GM23338 (cell line): ENCODE measurements at regions not wholly inside any gene's neighbourhood (a gene's known extent, or its start where the extent isn't known, plus 50 kb on each side); places are given as distances from the start of the nearest gene placed in this dataset.

Experiments
- ATAC-seq: fragments of 200-7000 bp; cut with Tn5 transposase; 3 replicates; pipeline ENCODE4 v1.9.1; 2020
- DNase-seq: peaks from one replicate; pipeline ENCODE4 v3.0.0-alpha.2; 2015; ENCODE audit warnings: low spot score
- H2AFZ ChIP-seq: fragments of 200-600 bp; sonication (generic); 2 replicates; pipeline ENCODE4 v1.8.0; 2016; ENCODE audit warnings: antibody characterized with exemption, mild to moderate bottlenecking, moderate library complexity
- H3F3A ChIP-seq: fragments of 200-600 bp; sonication (generic); replicated peaks from 2 replicates; pipeline ENCODE4 v1.8.0; 2017; ENCODE audit warnings: antibody characterized with exemption, mixed run types, low read depth
- H3K27ac ChIP-seq: fragments of 200-600 bp; sonication (generic); 2 replicates; pipeline ENCODE4 v1.6.1; 2016; ENCODE audit warnings: low read depth
- H3K27me3 ChIP-seq: fragments of 200-600 bp; sonication (generic); 2 replicates; pipeline ENCODE4 v1.8.0; 2016; ENCODE audit warnings: mild to moderate bottlenecking, mixed run types, moderate library complexity; ENCODE audit not compliant: insufficient read depth
- H3K36me3 ChIP-seq: fragments of 200-600 bp; sonication (generic); 2 replicates; pipeline ENCODE4 v1.8.0; 2016; ENCODE audit warnings: mild to moderate bottlenecking; ENCODE audit not compliant: insufficient read depth
- H3K4me1 ChIP-seq: fragments of 200-600 bp; sonication (generic); 2 replicates; pipeline ENCODE4 v1.8.0; 2016; ENCODE audit warnings: mild to moderate bottlenecking, moderate library complexity; ENCODE audit not compliant: insufficient read depth
- H3K4me2 ChIP-seq: fragments of 200-600 bp; sonication (generic); 2 replicates; pipeline ENCODE4 v1.7.1; 2017; ENCODE audit warnings: mixed run types
- H3K4me3 ChIP-seq: fragments of 200-600 bp; sonication (generic); 2 replicates; pipeline ENCODE4 v1.6.1; 2016; ENCODE audit warnings: mixed run types
- H3K79me2 ChIP-seq: fragments of 200-600 bp; sonication (generic); replicated peaks from 2 replicates; pipeline ENCODE4 v1.8.0; 2017; ENCODE audit warnings: mild to moderate bottlenecking; ENCODE audit not compliant: insufficient read depth
- H3K9me2 ChIP-seq: fragments of 200-600 bp; sonication (generic); 2 replicates; pipeline ENCODE4 v1.8.0; 2017; ENCODE audit not compliant: insufficient read depth
- H4K20me1 ChIP-seq: fragments of 200-600 bp; sonication (generic); replicated peaks from 2 replicates; pipeline ENCODE4 v1.8.0; 2017; ENCODE audit warnings: mild to moderate bottlenecking; ENCODE audit not compliant: insufficient read depth
- H3K27ac Mint-ChIP-seq: 2 replicates; pipeline ENCODE4 v1.8.0; 2020; ENCODE audit warnings: inconsistent platforms, mild to moderate bottlenecking, moderate library complexity, mixed read lengths
- H3K27me3 Mint-ChIP-seq: 3 replicates; pipeline ENCODE4 v1.8.0; 2022; ENCODE audit warnings: low read depth, mild to moderate bottlenecking, moderate library complexity, mixed read lengths, inconsistent platforms; ENCODE audit not compliant: insufficient read depth, poor library complexity
- H3K36me3 Mint-ChIP-seq: 3 replicates; pipeline ENCODE4 v1.8.0; 2021; ENCODE audit warnings: low read depth, mild to moderate bottlenecking, inconsistent platforms, moderate library complexity, mixed read lengths
- H3K4me1 Mint-ChIP-seq: 3 replicates; pipeline ENCODE4 v1.8.0; 2020; ENCODE audit warnings: mild to moderate bottlenecking, inconsistent platforms, mixed read lengths
- H3K4me3 Mint-ChIP-seq: 3 replicates; pipeline ENCODE4 v1.8.0; 2021; ENCODE audit warnings: moderate library complexity, mild to moderate bottlenecking, inconsistent platforms, mixed read lengths
- H3K9me3 Mint-ChIP-seq: 3 replicates; pipeline ENCODE4 v1.8.0; 2020; ENCODE audit warnings: moderate library complexity, mild to moderate bottlenecking, inconsistent platforms, mixed read lengths
- EZH2 ChIP-seq: fragments of 200-600 bp; sonication (generic); IDR thresholded peaks from one replicate; pipeline ENCODE4 v1.8.0; 2017; ENCODE audit warnings: antibody characterized with exemption, mild to moderate bottlenecking, low read depth; ENCODE audit not compliant: unreplicated experiment
- EZH2phosphoT487 ChIP-seq: fragments of 200-600 bp; sonication (generic); IDR thresholded peaks from one replicate; pipeline ENCODE4 v1.8.1; 2018; ENCODE audit warnings: antibody characterized with exemption; ENCODE audit not compliant: unreplicated experiment
- JUNB ChIP-seq: IDR thresholded peaks from one replicate; pipeline ENCODE4 v1.6.1; 2016; ENCODE audit warnings: antibody characterized with exemption; ENCODE audit not compliant: unreplicated experiment
- NANOG ChIP-seq: IDR thresholded peaks from 2 replicates; pipeline ENCODE4 v1.6.1; 2016; ENCODE audit warnings: antibody characterized with exemption, borderline replicate concordance
- POLR2AphosphoS5 ChIP-seq: IDR thresholded peaks from 2 replicates; pipeline ENCODE4 v1.6.1; 2016; ENCODE audit warnings: antibody characterized with exemption, low read depth
- STAT1 ChIP-seq: IDR thresholded peaks from one replicate; pipeline ENCODE4 v1.6.1; 2016; ENCODE audit warnings: antibody characterized with exemption; ENCODE audit not compliant: unreplicated experiment
- ZNF331 ChIP-seq: fragments of 250-450 bp; sonication (Bioruptor Pico); IDR thresholded peaks from 2 replicates; pipeline ENCODE4 v1.5.0; 2020; ENCODE audit warnings: low read depth, mild to moderate bottlenecking, moderate library complexity
- TF ChIP-seq, protein P1 (sequence below): IDR thresholded peaks from 2 replicates; pipeline ENCODE4 v1.6.1; 2016; ENCODE audit warnings: antibody characterized with exemption
- TF ChIP-seq, protein P2 (sequence below): IDR thresholded peaks from one replicate; pipeline ENCODE4 v1.6.1; 2018; ENCODE audit warnings: antibody characterized with exemption; ENCODE audit not compliant: unreplicated experiment
- TF ChIP-seq, protein P3 (sequence below), 2 experiments: fragments of 200-600 bp in 1 of 2; sonication (generic) in 1 of 2; conservative IDR thresholded peaks; 2 replicates each; pipeline versions ENCODE4 v1.5.1 to v1.6.1; 2016 to 2017; ENCODE audit warnings: antibody characterized with exemption in 2 of 2, low read depth in 2 of 2, mild to moderate bottlenecking in 2 of 2, moderate library complexity in 1 of 2
- TF ChIP-seq, protein P4 (sequence below): fragments of 250-450 bp; sonication (Bioruptor Pico); IDR thresholded peaks from 2 replicates; pipeline ENCODE4 v1.5.0; 2020; ENCODE audit warnings: mild to moderate bottlenecking, moderate library complexity

DNA sequence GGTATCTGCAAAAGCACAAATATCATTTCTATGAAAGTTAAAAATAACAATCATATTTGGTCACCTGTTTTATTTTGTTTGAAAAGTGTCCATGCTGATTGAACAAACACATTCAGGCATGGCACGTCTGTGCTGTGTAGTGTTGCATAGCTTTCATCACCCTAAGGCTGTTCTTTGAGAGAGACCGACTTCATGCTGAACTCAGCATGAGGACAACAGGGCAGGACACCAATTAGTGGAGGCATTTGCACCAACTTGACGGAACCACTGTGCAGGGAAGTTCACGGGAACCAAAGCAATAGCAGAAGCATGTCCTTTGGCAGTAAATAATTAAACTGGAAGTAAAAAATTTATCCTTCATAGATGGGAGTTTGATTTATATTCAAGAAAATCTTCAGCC is 158.4 kb upstream of the SLC7A11 start (continued):
- TF ChIP-seq, protein P1, sequence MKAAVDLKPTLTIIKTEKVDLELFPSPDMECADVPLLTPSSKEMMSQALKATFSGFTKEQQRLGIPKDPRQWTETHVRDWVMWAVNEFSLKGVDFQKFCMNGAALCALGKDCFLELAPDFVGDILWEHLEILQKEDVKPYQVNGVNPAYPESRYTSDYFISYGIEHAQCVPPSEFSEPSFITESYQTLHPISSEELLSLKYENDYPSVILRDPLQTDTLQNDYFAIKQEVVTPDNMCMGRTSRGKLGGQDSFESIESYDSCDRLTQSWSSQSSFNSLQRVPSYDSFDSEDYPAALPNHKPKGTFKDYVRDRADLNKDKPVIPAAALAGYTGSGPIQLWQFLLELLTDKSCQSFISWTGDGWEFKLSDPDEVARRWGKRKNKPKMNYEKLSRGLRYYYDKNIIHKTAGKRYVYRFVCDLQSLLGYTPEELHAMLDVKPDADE, result no peak
- TF ChIP-seq ZNF331 (CRISPR knock-in tag), result no peak
- no peak for TF ChIP-seq STAT1

DNA sequence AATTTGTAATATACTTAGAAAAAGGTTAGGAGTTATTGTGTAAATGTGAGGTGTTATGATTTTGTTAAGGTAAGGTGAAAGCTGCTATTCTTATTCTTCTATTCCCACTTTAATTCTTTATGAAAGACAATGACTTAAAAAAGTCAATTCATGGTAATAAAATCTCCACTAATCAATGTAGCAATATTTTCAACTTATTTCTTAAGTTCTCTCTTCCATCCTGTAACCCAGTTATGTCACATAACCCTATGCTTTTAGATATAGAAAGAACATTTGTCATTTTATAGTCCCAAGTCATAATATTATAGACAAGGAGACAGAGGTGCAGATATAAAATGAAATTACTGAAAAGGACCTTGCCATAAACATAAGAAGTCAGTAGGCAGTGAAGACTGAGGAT is 157.9 kb upstream of the SLC7A11 start:
- Histone ChIP-seq H3K4me3 (no peak overlapping the region), H4K20me1 (no peaks in the 10 kb centered on the region), H3K79me2 (no peaks in the 10 kb centered on the region), H3K4me1 (peaks cover 12% of the 10 kb centered on the region; the same call in 1 of the 2 replicates), H3K4me2 (no peak overlapping the region), H2AFZ (no peak overlapping the region), H3K27me3 (no peaks in the 10 kb centered on the region), H3F3A (no peaks in the 10 kb centered on the region), H3K27ac (no peak overlapping the region), H3K36me3 (no peaks in the 10 kb centered on the region), H3K9me2 (no peaks in the 10 kb centered on the region; the same call in 1 of the 2 replicates)
- ATAC-seq (no peak), DNase-seq (no peak)
- Mint-ChIP-seq H3K4me3 (no peak overlapping the region), H3K27ac (no peak overlapping the region), H3K4me1 (peaks cover 14% of the 10 kb centered on the region; the same call in 2 of the 3 replicates), H3K27me3 (peaks cover under 1% of the 10 kb centered on the region), H3K9me3 (peaks cover 3% of the 10 kb centered on the region; the same call in 1 of the 3 replicates), H3K36me3 (no peaks in the 10 kb centered on the region)
- TF ChIP-seq, protein P2, sequence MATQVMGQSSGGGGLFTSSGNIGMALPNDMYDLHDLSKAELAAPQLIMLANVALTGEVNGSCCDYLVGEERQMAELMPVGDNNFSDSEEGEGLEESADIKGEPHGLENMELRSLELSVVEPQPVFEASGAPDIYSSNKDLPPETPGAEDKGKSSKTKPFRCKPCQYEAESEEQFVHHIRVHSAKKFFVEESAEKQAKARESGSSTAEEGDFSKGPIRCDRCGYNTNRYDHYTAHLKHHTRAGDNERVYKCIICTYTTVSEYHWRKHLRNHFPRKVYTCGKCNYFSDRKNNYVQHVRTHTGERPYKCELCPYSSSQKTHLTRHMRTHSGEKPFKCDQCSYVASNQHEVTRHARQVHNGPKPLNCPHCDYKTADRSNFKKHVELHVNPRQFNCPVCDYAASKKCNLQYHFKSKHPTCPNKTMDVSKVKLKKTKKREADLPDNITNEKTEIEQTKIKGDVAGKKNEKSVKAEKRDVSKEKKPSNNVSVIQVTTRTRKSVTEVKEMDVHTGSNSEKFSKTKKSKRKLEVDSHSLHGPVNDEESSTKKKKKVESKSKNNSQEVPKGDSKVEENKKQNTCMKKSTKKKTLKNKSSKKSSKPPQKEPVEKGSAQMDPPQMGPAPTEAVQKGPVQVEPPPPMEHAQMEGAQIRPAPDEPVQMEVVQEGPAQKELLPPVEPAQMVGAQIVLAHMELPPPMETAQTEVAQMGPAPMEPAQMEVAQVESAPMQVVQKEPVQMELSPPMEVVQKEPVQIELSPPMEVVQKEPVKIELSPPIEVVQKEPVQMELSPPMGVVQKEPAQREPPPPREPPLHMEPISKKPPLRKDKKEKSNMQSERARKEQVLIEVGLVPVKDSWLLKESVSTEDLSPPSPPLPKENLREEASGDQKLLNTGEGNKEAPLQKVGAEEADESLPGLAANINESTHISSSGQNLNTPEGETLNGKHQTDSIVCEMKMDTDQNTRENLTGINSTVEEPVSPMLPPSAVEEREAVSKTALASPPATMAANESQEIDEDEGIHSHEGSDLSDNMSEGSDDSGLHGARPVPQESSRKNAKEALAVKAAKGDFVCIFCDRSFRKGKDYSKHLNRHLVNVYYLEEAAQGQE, result no peak
- TF ChIP-seq, protein P3, sequence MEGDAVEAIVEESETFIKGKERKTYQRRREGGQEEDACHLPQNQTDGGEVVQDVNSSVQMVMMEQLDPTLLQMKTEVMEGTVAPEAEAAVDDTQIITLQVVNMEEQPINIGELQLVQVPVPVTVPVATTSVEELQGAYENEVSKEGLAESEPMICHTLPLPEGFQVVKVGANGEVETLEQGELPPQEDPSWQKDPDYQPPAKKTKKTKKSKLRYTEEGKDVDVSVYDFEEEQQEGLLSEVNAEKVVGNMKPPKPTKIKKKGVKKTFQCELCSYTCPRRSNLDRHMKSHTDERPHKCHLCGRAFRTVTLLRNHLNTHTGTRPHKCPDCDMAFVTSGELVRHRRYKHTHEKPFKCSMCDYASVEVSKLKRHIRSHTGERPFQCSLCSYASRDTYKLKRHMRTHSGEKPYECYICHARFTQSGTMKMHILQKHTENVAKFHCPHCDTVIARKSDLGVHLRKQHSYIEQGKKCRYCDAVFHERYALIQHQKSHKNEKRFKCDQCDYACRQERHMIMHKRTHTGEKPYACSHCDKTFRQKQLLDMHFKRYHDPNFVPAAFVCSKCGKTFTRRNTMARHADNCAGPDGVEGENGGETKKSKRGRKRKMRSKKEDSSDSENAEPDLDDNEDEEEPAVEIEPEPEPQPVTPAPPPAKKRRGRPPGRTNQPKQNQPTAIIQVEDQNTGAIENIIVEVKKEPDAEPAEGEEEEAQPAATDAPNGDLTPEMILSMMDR (conservative IDR thresholded peaks at IDR 0.05; ENCODE audit: low read depth in 2 of 2), result no peak
- TF ChIP-seq EZH2phosphoT487 (no peak), ZNF331 (CRISPR knock-in tag) (no peak), JUNB (no peak), POLR2AphosphoS5 (no peak), EZH2 (no peak), NANOG (no peak), STAT1 (no peak)
- TF ChIP-seq, protein P4, sequence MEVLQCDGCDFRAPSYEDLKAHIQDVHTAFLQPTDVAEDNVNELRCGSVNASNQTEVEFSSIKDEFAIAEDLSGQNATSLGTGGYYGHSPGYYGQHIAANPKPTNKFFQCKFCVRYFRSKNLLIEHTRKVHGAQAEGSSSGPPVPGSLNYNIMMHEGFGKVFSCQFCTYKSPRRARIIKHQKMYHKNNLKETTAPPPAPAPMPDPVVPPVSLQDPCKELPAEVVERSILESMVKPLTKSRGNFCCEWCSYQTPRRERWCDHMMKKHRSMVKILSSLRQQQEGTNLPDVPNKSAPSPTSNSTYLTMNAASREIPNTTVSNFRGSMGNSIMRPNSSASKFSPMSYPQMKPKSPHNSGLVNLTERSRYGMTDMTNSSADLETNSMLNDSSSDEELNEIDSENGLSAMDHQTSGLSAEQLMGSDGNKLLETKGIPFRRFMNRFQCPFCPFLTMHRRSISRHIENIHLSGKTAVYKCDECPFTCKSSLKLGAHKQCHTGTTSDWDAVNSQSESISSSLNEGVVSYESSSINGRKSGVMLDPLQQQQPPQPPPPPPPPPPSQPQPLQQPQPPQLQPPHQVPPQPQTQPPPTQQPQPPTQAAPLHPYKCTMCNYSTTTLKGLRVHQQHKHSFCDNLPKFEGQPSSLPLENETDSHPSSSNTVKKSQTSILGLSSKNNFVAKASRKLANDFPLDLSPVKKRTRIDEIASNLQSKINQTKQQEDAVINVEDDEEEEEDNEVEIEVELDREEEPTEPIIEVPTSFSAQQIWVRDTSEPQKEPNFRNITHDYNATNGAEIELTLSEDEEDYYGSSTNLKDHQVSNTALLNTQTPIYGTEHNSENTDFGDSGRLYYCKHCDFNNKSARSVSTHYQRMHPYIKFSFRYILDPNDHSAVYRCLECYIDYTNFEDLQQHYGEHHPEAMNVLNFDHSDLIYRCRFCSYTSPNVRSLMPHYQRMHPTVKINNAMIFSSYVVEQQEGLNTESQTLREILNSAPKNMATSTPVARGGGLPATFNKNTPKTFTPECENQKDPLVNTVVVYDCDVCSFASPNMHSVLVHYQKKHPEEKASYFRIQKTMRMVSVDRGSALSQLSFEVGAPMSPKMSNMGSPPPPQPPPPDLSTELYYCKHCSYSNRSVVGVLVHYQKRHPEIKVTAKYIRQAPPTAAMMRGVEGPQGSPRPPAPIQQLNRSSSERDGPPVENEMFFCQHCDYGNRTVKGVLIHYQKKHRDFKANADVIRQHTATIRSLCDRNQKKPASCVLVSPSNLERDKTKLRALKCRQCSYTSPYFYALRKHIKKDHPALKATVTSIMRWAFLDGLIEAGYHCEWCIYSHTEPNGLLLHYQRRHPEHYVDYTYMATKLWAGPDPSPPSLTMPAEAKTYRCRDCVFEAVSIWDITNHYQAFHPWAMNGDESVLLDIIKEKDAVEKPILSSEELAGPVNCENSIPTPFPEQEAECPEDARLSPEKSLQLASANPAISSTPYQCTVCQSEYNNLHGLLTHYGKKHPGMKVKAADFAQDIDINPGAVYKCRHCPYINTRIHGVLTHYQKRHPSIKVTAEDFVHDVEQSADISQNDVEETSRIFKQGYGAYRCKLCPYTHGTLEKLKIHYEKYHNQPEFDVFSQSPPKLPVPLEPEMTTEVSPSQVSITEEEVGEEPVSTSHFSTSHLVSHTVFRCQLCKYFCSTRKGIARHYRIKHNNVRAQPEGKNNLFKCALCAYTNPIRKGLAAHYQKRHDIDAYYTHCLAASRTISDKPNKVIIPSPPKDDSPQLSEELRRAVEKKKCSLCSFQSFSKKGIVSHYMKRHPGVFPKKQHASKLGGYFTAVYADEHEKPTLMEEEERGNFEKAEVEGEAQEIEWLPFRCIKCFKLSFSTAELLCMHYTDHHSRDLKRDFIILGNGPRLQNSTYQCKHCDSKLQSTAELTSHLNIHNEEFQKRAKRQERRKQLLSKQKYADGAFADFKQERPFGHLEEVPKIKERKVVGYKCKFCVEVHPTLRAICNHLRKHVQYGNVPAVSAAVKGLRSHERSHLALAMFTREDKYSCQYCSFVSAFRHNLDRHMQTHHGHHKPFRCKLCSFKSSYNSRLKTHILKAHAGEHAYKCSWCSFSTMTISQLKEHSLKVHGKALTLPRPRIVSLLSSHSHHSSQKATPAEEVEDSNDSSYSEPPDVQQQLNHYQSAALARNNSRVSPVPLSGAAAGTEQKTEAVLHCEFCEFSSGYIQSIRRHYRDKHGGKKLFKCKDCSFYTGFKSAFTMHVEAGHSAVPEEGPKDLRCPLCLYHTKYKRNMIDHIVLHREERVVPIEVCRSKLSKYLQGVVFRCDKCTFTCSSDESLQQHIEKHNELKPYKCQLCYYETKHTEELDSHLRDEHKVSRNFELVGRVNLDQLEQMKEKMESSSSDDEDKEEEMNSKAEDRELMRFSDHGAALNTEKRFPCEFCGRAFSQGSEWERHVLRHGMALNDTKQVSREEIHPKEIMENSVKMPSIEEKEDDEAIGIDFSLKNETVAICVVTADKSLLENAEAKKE (CRISPR knock-in tag), result no peak
- TF ChIP-seq, protein P1, result no peak
